Endothelial cell of umbilical vein (primary cell): ENCODE measurements at regions not wholly inside any gene's neighbourhood (a gene's known extent, or its start where the extent isn't known, plus 50 kb on each side); places are given as distances from the start of the nearest gene placed in this dataset.

Experiments
- BruUV-seq: library from RNA; stranded (reverse); fragments of 400-500 nt; replicated peaks from 2 replicates; lab custom pipeline; 2021; lab: Mats Ljungman, UMichigan
- CTCF ChIA-PET: fragments of 300-600, 350-600 bp; sonication (Branson Sonifier 250); formaldehyde crosslinking; loops from one replicate; lab custom pipeline; 2021; ENCODE audit warnings: antibody characterized with exemption, inconsistent platforms; lab: Charles Lee
- POLR2A ChIA-PET: fragments of 300-600, 350-600 bp; sonication (Branson Sonifier 250); formaldehyde crosslinking; loops from one replicate; lab custom pipeline; 2021; ENCODE audit warnings: antibody characterized with exemption, inconsistent platforms; lab: Charles Lee
- DNase-seq: peaks from one replicate; pipeline ENCODE4 v3.0.0-alpha.2; 2011; ENCODE audit warnings: low read depth, low spot score
- FAIRE-seq: peaks from 2 replicates; lab custom pipeline; 2011; peaks lifted over from hg19 to GRCh38; lab: Jason Lieb, UNC
- H2AFZ ChIP-seq: 2 replicates; pipeline ENCODE4 v1.6.0; 2012; ENCODE audit warnings: low read depth, low read length, control low read depth, inconsistent platforms
- H3K27ac ChIP-seq: 2 replicates; pipeline ENCODE4 v1.5.1; 2011; ENCODE audit warnings: low read depth, mild to moderate bottlenecking, control low read depth, low read length, moderate library complexity; ENCODE audit not compliant: insufficient read depth
- H3K27me3 ChIP-seq, 2 experiments: 2 replicates each; pipeline versions ENCODE4 v1.6.0 to v1.6.1; 2011; ENCODE audit warnings: low read length in 2 of 2, mixed read lengths in 1 of 2; ENCODE audit not compliant: control insufficient read depth in 2 of 2, insufficient read depth in 2 of 2
- H3K36me3 ChIP-seq, 2 experiments: 2 replicates in 1 of 2; 3 replicates in 1 of 2; pipeline ENCODE4 v1.5.1; 2011; ENCODE audit warnings: low read length in 2 of 2, mild to moderate bottlenecking in 1 of 2, moderate library complexity in 1 of 2; ENCODE audit not compliant: control insufficient read depth in 2 of 2, insufficient read depth in 2 of 2; ENCODE audit errors: extremely low read depth in 1 of 2
- H3K4me1 ChIP-seq: 3 replicates; pipeline ENCODE4 v1.5.1; 2011; ENCODE audit warnings: mild to moderate bottlenecking, low read length; ENCODE audit not compliant: control insufficient read depth, insufficient read depth; ENCODE audit errors: extremely low read depth
- H3K4me2 ChIP-seq: 2 replicates; pipeline ENCODE4 v1.6.1; 2011; ENCODE audit warnings: low read length, control low read depth, mixed read lengths; ENCODE audit not compliant: insufficient read depth
- H3K4me3 ChIP-seq, 3 experiments: fragments of 200-600 bp in 1 of 3; sonication (generic), shearing (Covaris generic) in 1 of 3; replicated peaks in 1 of 3; 2 replicates each; pipeline ENCODE4 v1.5.1; 2011 to 2016; ENCODE audit warnings: control low read depth in 3 of 3, low read length in 3 of 3, mild to moderate bottlenecking in 2 of 3, inconsistent platforms in 1 of 3, low read depth in 1 of 3, moderate library complexity in 1 of 3; ENCODE audit not compliant: insufficient read depth in 1 of 3
- H3K79me2 ChIP-seq: 2 replicates; pipeline ENCODE4 v1.6.0; 2012; ENCODE audit warnings: low read length, inconsistent platforms; ENCODE audit not compliant: control insufficient read depth, insufficient read depth
- H3K9ac ChIP-seq: replicated peaks from 2 replicates; pipeline ENCODE3; 2011; ENCODE audit warnings: low read length, control low read depth; ENCODE audit not compliant: insufficient read depth; ENCODE audit errors: extremely low read depth
- H3K9me1 ChIP-seq: replicated peaks from 3 replicates; pipeline ENCODE4 v1.6.0; 2011; ENCODE audit warnings: mild to moderate bottlenecking, low read length; ENCODE audit not compliant: control insufficient read depth, insufficient read depth; ENCODE audit errors: extremely low read depth
- H3K9me3 ChIP-seq: replicated peaks from 2 replicates; pipeline ENCODE4 v1.5.1; 2012; ENCODE audit warnings: low read length, inconsistent platforms; ENCODE audit not compliant: control insufficient read depth, insufficient read depth
- H4K20me1 ChIP-seq: replicated peaks from 2 replicates; pipeline ENCODE3; 2011; ENCODE audit warnings: mild to moderate bottlenecking, low read length; ENCODE audit not compliant: control insufficient read depth, insufficient read depth; ENCODE audit errors: extremely low read depth
- CTCF ChIP-seq, 2 donors: IDR thresholded peaks; 1 replicate in 1 of 2; 2 replicates in 1 of 2; pipeline ENCODE4 v1.5.1; 2011; ENCODE audit warnings: low read length in 2 of 2, mild to moderate bottlenecking in 2 of 2, moderate library complexity in 2 of 2, control low read depth in 1 of 2, inconsistent platforms in 1 of 2, low read depth in 1 of 2; ENCODE audit not compliant: insufficient read depth in 1 of 2; ENCODE audit errors: extremely low read depth in 1 of 2
- EZH2 ChIP-seq: IDR thresholded peaks from 2 replicates; pipeline ENCODE4 v1.6.1; 2012; ENCODE audit warnings: borderline replicate concordance, low read depth, mild to moderate bottlenecking, moderate library complexity, low read length, inconsistent platforms; ENCODE audit not compliant: severe bottlenecking
- FOS ChIP-seq: IDR thresholded peaks from 2 replicates; pipeline ENCODE4 v1.6.1; 2011; ENCODE audit warnings: mild to moderate bottlenecking, low read length, moderate library complexity, borderline replicate concordance; ENCODE audit not compliant: insufficient read depth
- GATA2 ChIP-seq: IDR thresholded peaks from 2 replicates; pipeline ENCODE4 v1.7.0; 2011; ENCODE audit warnings: low read depth, mild to moderate bottlenecking, moderate library complexity, mixed read lengths, low read length; ENCODE audit not compliant: insufficient read length, insufficient read depth
- JUN ChIP-seq: IDR thresholded peaks from 2 replicates; pipeline ENCODE4 v1.6.1; 2011; ENCODE audit warnings: borderline replicate concordance, low read depth; ENCODE audit not compliant: insufficient read length, insufficient read depth
- MAX ChIP-seq: IDR thresholded peaks from 2 replicates; pipeline ENCODE4 v1.6.1; 2011; ENCODE audit not compliant: insufficient read depth, insufficient read length
- MYC ChIP-seq: IDR thresholded peaks from one replicate; pipeline ENCODE4 v1.6.1; 2011; ENCODE audit warnings: mild to moderate bottlenecking, low read depth, low read length
- POLR2A ChIP-seq: IDR thresholded peaks from 2 replicates; pipeline ENCODE4 v1.6.1; 2012; ENCODE audit warnings: low read depth, mild to moderate bottlenecking, control low read depth, low read length
- POLR2AphosphoS5 ChIP-seq: IDR thresholded peaks from 2 replicates; pipeline ENCODE4 v1.6.1; 2012; ENCODE audit warnings: low read depth, mild to moderate bottlenecking, control low read depth, low read length, moderate library complexity; ENCODE audit not compliant: insufficient read depth
- dilution Hi-C: fragments of 300-500 bp; cut with MboI; formaldehyde crosslinking; loops from one replicate; pipeline ENCODE4 v1.15.0; 2019; ENCODE audit warnings: low sequenced_read_pairs; ENCODE audit not compliant: extremely low pct_ligation_motif_present
- intact Hi-C: fragments of 100-400 bp; cut with micrococcal nuclease; formaldehyde crosslinking; loops from one replicate; pipeline ENCODE4 v1.10.0; 2022

GRCh38 chr5:2890011-2890410 lies 138.5 kb upstream of the IRX2 start:
- Histone ChIP-seq H3K79me2 (no peaks in the 10 kb centered on the region), H3K36me3 (no peaks in the 10 kb centered on the region), H3K27me3 (no peaks in the 10 kb centered on the region), H3K4me2 (no peak overlapping the region), H3K9ac (no peak overlapping the region), H3K27ac (no peak overlapping the region), H3K4me1 (no peaks in the 10 kb centered on the region), H2AFZ (no peak overlapping the region), H3K4me3 (no peak overlapping the region), H3K9me1 (no peaks in the 10 kb centered on the region), H3K9me3 (peaks cover 10% of the 10 kb centered on the region), H4K20me1 (no peaks in the 10 kb centered on the region)
- DNase-seq (no peak), FAIRE-seq (no peak)
- TF ChIP-seq GATA2 (no peak), POLR2A (no peak), MYC (no peak), EZH2 (no peak), FOS (no peak), MAX (no peak), JUN (no peak), CTCF (IDR thresholded peaks at IDR 0.05; ENCODE audit: extremely low read depth in 1 of 2, insufficient read depth in 1 of 2, low read depth in 1 of 2, low read length in 2 of 2) (no peak), POLR2AphosphoS5 (no peak)
- BruUV-seq = no TSS peak
- intact Hi-C loops (no loop called here), dilution Hi-C loops (no loop called here)
- ChIA-PET CTCF (no interaction called here), POLR2A (no interaction called here)
